ENCODE measurements at regions not wholly inside any gene's neighbourhood (a gene's known extent, or its start where the extent isn't known, plus 50 kb on each side); places are given as distances from the start of the nearest gene placed in this dataset.
"Not testable (repeated sequence)": the region's sequence is repeated elsewhere in the genome, so short reads cannot be mapped to it uniquely, and the experiment has no call there.

DNA sequence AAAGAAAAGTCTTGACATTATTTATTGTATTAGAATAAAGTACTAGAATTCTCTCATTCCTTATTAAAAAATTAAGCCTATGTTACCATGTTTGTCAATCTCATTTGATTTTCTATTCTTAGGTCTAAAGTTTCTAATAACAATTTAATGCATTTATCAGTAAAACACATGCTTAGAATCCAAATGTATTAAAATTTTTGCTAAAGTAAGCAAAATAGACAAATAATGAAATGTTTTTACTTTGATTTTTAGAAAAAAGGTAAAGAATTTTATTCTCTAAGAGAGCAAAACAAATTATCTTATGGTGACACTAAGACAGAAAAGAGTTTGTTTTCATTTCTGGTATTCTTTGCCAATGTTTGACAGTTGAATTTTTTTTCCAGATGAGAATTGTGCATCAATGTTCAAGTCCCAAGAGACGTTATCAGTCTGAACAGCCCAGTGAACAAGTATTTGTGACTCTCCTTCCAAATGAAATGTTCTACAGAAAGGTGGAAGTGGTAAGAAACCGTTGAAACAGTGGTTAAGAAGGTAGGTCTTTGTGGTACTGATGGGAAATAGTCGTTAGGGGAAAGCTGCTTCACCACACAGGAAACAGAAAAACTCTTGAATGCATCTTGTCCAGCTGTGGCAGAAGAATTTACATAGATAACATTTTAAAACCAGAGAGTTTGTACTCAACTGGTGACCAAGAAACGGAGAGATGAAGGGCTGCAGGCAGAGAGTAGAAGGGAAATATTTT is 402.5 kb downstream of the PTPRC start:
- no peak for DNase-seq (ENCODE audit: low read depth)

DNA sequence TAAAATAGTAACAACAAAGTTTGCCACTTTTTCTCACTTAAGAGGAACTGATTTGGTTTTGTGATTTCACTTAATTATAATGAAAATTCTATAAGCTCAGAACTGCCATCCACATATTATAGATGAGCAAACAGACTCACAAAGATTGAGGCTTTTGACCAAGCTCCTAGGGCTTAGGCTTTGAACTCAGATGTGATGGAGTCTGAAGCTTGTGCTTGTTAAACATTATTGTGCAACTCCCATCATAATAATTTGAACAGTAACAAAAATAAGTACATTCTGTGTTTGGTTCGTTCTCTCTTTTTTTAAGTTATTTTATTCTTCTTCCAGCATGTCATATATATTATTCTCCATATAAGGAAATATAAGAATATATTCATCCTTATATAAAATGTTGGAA is 403.4 kb downstream of the PTPRC start:
- no peak for DNase-seq (ENCODE audit: low read depth)

DNA sequence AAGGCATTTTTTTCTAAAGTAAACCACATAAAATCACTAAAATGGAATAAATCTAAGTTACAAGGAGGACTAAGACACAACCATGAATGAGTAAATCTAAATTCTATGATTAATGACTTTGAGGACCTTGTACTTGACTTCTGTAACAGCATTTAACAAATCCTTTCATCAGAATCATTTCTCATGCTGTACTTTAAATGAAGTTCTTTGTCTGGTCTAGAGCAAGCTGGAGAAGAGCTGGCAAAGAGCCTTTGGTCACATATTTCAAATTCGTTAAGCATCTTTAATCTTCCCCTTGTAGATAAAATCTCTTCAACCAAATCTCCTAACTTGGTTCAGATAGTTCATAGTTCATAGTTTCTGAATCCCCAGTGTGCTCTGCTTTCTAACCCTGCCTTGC is 405.4 kb downstream of the PTPRC start:
- no peak for DNase-seq (ENCODE audit: low read depth)

DNA sequence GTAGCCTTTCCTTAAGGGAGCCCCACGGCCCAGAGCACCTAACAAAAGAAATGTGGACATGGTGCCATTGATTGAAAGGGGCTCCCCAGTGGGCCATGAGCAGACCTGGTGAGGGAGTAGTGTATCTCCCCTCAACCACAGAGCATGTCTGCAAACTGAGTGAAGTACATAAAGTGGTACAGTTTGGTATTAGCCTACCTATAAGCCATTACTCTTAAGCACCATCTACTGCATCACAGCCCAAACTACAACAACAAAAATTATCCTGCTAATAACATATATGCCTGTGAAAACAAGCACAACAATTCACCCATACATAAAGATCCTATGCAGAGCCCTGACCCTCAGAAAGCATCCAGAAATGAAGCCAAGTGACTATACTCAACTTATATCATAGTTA is 407.8 kb downstream of the PTPRC start:
- no peak for DNase-seq (ENCODE audit: low read depth)

DNA sequence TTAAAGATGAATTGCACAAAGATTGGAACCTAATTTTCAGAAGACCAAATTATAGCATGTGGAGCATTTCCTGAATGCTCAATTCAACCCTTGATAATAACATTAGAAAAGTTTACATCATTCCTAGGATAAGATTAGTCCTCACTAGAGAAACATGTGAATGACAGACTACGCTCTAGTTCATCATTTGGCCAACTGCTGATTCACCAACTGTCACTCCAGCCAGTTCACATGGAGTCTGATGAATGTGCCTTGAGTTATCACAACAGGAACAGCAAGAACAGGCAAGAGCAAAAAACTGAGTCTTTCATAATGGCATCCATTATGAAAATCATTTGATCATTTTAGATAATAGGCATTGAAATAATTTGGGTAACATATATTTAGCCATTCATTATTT is 415.9 kb downstream of the PTPRC start:
- no peak for DNase-seq (ENCODE audit: low read depth)

DNA sequence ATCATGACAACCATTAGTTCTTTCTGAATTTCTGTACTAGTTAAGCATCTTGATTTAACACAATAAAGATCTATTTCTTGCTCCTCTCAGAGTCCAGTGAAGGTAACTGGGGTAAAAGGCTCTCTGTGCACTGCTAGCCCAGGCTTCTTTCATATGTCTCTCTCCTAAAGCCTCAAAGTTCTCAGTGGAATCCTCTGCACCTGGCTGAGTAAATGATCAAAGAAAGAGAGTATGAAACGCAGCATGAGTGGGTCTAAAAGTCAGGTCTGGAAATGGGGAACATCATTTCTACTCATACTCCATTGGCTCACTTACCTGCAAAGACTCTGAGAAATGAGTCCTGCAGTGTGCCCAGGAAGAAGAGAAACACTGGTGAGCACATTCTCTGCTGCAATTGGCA is 418.5 kb downstream of the PTPRC start:
- DNase-seq (ENCODE audit: low read depth) = no peak

DNA sequence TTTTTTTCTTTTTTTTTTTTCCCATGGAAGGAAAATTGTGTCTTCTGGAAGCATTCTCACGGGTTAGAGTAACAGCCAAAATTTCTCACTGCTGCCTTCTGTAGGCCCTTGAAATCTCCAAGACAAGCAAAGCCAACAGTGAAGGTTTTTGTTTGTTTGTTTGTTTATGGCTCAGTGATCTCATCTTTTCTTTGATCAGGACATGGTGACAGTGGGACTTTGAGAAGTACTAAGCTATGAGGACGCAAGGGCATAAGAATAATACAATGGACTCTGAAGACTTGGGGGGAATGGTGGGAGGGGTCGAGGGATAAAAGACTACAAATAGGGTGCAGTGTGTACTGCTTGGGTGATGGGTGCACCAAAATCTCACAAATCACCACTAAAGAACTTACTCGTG is 419.4 kb downstream of the PTPRC start:
- no peak for DNase-seq (ENCODE audit: low read depth)

DNA sequence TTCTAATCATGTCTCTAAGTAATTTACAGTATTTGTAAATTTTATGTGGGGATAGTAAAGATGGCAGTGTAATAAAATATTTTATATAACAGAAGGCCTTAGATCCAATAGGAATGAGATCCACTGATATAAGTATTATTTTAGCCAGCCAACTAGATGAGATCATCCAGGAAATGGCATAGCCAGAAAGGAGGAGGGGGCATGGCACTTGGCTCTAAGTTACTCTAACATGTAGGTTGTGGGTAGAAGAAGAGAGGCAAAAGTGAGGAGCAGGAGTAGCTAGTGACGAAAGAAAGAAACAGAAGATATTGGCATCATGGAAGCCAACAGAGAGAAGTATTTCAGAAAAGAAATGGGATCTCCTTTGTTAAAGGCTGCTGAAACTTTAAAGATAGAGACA is 426.1 kb downstream of the PTPRC start:
- peak; percentile 45 for DNase-seq (ENCODE audit: low read depth)

DNA sequence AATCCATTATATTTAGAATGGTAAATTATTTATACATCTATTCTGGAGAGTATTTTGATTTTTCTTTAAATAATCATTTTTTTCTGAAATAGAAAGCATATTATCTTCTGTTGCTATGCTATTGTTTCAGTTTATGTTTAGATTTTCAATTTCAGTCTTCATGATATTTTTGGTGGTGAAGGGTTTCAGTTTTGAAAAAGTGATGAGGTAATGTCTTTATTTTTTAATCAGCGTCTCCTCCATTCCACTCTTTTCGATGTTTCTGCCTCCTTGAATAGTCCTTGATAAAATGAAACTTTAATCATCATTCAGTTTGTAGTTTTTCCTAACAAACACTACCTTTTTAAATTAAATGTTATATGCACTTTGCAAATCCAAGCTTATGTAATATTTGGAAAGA is 428.6 kb downstream of the PTPRC start:
- no peak for DNase-seq (ENCODE audit: low read depth)

DNA sequence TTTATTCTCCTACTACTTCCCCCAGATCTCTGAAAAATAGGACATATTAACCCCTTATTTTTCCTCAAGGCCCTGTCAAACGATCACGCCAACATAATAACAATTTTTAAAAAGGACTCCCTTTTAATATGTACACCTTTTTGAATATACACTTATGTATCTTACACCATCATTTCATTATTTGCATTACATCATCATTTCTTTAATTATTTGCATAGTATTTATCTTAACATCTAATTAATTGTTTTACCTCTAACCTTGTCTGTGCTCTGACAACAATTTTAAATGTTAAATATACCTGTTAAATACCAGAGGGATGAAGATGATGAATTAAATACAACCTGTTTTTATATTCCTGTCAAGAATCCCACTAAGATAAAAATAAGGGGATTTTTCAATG is 432.2 kb downstream of the PTPRC start:
- DNase-seq (ENCODE audit: low read depth) = no peak

DNA sequence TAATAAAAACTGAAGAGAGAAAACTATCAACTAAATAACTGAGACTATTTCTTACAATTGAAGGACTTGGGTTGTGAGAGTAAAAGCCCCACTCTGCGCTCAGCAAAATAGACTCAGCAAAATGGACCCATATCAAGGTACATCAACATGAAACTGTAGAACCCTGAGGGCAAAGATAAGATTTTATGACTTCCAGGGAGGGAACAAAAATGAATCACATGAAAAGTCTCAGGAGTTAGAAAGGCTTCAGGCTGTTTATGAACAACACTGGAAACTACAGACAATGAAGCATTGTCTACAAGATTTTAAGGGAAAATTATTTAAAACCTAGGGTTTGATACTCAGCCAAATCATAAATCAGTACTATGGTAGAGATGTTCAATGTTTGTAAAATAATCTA is 434.3 kb downstream of the PTPRC start:
- DNase-seq (ENCODE audit: low read depth) = peak; percentile 6

DNA sequence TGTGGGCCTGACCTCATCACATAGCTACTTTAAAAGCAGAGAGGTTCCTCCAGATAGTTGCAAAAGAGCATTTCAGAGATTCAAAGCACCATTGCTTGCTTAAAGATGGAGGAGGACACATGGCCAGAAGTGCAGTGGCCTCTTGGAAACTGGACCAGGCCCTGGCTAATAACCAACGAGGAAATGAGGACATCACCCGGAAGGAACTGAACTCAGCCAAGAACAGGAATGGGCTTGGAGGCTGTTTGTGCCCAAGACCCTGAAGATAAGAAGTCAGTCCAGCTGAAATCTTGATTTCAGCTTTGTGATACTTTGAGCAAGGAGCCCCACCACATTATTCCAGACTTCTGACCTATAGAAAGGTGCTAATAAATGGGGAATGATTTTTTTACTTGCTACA is 437.0 kb downstream of the PTPRC start:
- no peak for DNase-seq (ENCODE audit: low read depth)

DNA sequence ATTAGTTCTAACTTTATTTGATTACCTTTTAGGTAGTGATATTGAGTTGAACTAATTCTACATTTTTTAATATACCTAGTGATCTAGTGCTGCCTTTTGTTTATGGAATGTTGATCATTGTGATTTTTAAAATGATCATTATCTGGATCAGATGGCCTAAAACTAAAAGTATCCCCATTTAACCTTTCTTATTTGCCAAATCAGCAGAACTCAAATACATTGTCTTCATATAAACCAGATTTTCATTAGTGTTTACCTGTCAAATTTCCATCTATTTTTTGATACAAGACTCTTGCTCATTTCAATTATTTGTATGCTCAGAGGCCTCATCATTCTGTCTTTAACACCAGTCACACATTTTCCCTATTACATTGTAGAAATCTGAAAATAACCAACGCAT is 441.2 kb downstream of the PTPRC start:
- DNase-seq (ENCODE audit: low read depth) = no peak

DNA sequence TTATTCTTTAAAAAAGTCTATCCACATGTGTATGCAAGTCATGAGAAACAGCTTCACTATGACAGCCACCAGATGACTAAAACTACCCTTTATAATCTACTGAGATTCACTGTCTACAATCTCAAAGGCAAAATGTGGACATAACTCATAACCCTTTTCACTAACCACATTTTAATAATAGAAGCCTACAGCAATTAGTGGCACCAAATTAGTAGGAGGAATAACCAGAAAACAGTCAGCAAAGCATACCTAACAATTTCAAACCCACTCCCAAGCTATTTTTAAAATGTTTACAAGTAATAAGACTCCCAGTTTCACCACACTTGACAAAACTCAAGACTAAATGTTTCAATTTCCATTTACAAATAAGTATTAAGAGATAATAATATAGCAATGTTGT is 442.9 kb downstream of the PTPRC start:
- DNase-seq (ENCODE audit: low read depth) = no peak

DNA sequence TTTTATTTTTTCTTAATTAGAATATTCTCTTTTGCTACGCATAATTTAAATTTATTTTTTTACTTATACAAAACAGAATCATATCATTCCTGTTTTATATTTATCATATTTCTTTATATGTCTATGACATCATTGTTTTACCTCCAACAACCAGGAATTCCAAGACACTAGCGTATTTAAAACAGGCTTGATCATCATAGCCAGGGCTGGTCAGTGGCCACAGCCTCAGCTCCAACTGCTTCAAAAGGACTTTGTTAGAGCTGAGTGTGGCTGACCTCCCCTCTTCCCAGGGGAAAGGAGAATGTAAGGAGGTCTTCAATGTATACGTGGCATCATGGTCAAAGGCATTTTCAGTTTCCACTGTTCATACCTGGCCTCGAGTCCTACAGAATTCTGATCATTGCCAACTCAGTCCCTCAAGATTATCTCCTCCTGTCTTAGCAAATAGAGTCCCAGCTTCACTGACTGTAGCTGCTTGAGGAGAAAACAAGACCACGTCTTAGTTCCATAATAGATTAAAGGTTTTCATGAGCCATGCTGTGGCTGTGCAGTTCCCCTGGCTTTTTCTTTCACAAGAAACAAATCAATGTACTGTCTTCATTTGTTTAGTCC is 444.0 kb downstream of the PTPRC start:
- DNase-seq (ENCODE audit: low read depth) = no peak

DNA sequence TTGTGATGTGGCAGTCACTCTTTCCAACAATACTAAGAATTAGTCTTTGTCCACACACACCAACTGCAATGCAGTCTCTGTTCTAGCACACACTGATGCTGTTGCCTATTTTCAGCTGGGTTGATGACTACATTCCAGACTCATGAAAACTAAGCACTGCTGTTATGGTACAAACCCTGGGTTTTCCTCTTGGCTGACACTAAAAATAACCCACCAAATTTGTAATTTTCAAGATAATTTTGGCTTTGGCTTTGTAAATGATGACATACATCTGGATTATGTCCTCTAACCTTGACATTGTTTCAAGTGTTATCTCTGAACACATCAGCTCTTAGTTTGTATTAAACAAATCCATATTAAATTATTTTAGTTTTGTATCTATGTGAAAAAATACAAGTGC is 444.8 kb downstream of the PTPRC start:
- DNase-seq (ENCODE audit: low read depth) = no peak

DNA sequence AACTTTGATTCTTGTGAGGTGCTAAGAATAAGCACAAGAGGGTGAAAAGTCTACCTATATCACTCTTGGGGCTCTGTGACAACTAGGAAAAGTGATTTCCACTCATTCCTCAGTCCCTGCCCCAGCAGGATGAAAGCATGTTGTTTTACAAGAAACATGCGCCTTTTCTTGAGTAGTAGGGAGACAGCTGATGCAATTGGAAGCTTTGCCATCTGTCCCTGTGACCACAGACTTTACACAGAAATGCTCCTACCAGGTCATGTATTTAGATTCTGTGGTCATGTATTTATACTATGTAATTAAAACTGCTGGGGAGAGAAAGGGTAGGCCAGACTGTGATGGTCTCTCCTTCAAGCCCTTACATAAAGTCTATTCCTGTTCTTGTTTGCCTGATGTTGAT is 445.5 kb downstream of the PTPRC start:
- DNase-seq (ENCODE audit: low read depth) = no peak

DNA sequence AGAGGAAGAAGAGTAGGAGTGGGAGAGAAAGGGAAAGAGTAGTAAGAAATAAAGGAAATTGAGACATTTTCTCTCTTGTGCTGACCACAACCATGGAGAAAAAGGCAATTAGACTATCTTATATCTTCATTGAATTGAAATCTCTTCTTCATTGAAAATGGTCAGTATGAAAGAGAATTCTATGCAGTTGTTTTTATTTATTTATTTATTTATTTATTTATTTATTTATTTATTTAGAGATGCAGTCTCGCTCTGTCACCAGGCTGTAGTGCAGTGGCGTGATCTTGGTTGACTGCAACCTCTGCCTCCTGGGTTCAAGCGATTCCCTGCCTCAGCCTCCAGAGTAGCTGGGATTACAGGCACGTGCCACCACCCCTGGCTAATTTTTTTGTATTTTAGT is 447.1 kb downstream of the PTPRC start:
- DNase-seq (ENCODE audit: low read depth) = no peak

DNA sequence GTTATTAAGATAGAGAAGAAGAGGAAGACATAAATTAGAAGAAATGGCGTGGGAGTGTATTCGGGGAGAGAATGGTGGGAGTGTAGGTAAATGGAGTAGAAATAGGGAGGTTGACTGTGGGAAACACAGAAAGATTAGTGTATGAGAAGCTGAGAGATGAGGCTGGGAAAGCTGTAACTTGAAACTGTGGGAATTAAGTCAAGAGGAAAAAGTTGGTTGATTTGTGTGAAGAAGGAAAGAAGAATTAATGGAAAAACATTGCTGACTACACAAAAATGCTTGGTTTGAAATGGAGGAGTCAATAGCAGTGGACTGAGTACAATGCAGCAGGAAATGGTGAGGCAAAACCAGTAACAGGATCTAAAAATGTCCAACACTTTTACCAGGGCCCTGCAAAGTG is 448.3 kb downstream of the PTPRC start:
- DNase-seq (ENCODE audit: low read depth) = no peak

DNA sequence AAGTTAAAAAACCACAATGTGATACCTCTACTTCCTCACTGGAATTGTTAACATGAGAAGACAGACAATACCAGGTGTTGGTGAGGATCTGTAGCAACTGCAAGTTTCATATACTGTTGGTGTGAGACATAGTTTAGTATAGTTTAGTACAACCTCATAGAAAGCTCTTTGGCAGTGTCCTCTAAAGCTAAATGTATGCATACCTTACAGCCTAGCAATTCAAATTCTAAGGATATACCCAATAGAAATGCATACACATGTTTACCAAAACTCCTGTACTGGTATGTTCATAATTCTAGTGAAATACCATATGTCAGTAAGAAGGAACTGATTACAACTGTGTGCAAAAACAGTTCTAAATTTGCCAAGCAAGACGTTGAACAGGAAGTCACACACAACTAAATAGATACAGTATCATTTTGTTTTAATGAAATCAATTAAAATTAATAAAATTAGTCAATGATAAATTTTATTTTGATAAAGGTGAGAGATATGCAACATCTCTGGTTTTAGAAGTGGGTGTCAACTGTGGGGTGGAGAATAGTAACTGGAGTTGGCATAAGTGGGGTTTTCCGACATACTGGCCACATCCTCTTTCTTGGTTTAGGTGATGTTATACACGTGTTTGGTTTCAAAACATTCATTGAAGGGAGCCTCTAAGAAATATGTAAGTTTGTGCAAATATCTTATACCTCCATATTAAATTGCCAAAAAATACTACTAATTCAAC is 450.7 kb downstream of the PTPRC start:
- DNase-seq (ENCODE audit: low read depth) = no peak

DNA sequence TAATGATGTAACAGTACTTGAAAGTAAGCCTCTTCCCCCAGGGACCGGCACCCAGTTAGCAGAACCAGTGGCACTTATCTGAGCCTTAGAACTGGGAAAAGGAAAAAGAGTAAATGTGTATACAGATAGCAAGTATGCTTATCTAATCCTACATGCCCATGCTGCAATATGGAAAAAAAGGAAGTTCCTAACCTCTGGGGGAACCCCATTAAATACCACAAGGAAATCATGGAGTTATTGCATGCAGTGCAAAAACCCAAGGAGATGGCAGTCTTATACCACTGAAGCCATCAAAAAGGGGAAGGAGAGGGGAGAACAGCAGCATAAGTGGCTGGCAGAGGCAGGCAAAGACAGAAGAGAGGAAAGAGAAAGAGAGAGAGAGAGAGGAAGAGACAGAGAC is 456.8 kb downstream of the PTPRC start:
- not testable (repeated sequence) for DNase-seq (ENCODE audit: low read depth)

DNA sequence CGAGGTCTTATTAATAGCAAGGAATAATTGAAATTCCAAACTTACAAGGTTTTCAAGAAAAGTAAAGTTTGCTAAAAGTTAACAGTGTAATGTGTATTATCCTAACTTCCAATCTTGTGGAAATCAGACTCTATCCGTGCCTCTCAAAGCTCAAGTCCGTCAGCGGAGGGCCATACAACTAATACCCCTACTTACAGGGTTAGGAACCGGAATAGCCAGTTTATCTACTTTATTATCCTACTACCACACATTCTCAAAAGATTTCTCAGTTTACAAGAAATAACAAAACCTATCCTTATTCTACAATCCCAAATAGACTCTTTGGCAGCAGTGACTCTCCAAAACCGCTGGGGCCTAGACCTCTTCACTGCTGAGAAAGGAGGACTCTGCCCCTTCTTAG is 457.8 kb downstream of the PTPRC start:
- DNase-seq (ENCODE audit: low read depth) = no peak

DNA sequence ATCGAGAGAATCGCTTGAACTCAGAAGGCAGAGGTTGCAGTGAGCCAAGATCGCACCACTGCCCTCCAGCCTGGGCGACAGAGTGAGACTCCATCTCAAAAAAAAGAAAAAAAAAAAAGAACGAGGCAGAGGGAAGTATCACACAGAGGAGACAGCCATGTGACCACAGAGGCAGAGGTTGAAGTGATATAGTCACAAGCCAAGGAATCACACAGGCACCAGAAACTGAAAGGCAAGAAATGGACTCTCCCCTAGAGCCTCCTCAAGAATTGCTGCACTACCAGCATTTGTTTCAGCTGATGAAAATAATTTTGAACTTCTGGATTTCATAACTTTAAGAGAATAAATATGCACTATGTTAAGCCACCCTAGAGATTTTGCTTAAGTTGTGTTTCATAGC is 459.6 kb downstream of the PTPRC start:
- no peak for DNase-seq (ENCODE audit: low read depth)

Measured in Daoy (cell line).